ENCODE measurements at regions not wholly inside any gene's neighbourhood (a gene's known extent, or its start where the extent isn't known, plus 50 kb on each side); places are given as distances from the start of the nearest gene placed in this dataset.

DNA sequence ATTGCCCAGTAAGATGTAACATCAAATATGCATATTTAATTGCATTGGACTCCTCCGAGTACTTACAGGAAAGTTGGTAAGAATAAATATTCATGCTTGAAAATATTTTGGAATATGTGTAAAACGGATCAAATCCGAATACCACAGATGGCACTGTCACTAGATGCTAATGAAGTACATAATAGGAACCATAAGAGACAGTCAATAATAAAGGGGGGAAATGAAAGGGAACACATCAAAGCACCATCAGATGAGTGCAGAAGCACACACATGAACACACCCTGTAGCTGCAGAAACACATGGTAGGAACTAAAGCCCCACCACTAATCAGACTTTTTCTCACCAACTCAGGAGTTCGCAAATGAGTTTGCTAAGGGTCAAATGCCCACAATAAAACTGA lies 52.2 kb upstream of the PAGE5 start:
- Histone ChIP-seq H3K79me2 (ENCODE audit: insufficient read depth) (no peaks in the 10 kb centered on the region), H3K36me3 (replicated peaks in 1 of 2; ENCODE audit: control insufficient read depth in 1 of 2, insufficient read depth in 2 of 2, low read length in 1 of 2) (no peaks in the 10 kb centered on the region), H2AFZ (ENCODE audit: low read depth) (no peak overlapping the region), H3K4me1 (ENCODE audit: control insufficient read depth in 1 of 2, insufficient read depth in 2 of 2, low read depth in 1 of 2, low read length in 1 of 2) (no peaks in the 10 kb centered on the region), H3K27me3 (ENCODE audit: insufficient read depth) (no peaks in the 10 kb centered on the region), H3K9ac (no peak overlapping the region), H3K9me3 (no peaks in the 10 kb centered on the region), H3K4me2 (no peak overlapping the region), H3K9me2 (no peaks in the 10 kb centered on the region), H3K4me3 (ENCODE audit: low read depth in 2 of 2, low read length in 1 of 2) (no peak overlapping the region), H4K20me1 (ENCODE audit: insufficient read depth) (no peaks in the 10 kb centered on the region), H3F3A (replicated peaks; ENCODE audit: insufficient read depth) (no peaks in the 10 kb centered on the region), H3K27ac (ENCODE audit: low read depth in 2 of 2, low read length in 1 of 2) (no peak overlapping the region)
- WGBS (ENCODE audit: low lambda C conversion rate), result 49% methylated on average over 4 of the region's 4 CpGs
- no peak for TF ChIP-seq TEAD4 (IDR thresholded peaks at IDR 0.05; ENCODE audit: borderline replicate concordance, insufficient read depth)
- no peak for TF ChIP-seq NRF1 (IDR thresholded peaks at IDR 0.05; ENCODE audit: low read depth, low read length)
- no peak for TF ChIP-seq REST (IDR thresholded peaks at IDR 0.05; ENCODE audit: low read depth, low read length)
- no peak for TF ChIP-seq USF2 (IDR thresholded peaks at IDR 0.05; ENCODE audit: borderline replicate concordance, low read depth, low read length)
- TF ChIP-seq, protein P1, sequence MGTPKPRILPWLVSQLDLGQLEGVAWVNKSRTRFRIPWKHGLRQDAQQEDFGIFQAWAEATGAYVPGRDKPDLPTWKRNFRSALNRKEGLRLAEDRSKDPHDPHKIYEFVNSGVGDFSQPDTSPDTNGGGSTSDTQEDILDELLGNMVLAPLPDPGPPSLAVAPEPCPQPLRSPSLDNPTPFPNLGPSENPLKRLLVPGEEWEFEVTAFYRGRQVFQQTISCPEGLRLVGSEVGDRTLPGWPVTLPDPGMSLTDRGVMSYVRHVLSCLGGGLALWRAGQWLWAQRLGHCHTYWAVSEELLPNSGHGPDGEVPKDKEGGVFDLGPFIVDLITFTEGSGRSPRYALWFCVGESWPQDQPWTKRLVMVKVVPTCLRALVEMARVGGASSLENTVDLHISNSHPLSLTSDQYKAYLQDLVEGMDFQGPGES (IDR thresholded peaks at IDR 0.05; ENCODE audit: low read depth, low read length), result no peak
- TF ChIP-seq GATA2 (CRISPR knock-in tag; IDR thresholded peaks at IDR 0.05), result no peak
- TF ChIP-seq RFX5 (IDR thresholded peaks at IDR 0.05; ENCODE audit: low read length), result no peak
- no peak for TF ChIP-seq SMC3 (IDR thresholded peaks at IDR 0.05; ENCODE audit: low read depth, low read length)
- TF ChIP-seq ELF1 (IDR thresholded peaks at IDR 0.05), result no peak
- ChIA-PET POLR2A (no interaction called here), CTCF (interaction anchor here (1.1 kb wide), 1 partner anchor 16 kb away, joined by 3 read pairs; no protein-coding TSS in a partner anchor)
- DNase-seq, result no peak

DNA sequence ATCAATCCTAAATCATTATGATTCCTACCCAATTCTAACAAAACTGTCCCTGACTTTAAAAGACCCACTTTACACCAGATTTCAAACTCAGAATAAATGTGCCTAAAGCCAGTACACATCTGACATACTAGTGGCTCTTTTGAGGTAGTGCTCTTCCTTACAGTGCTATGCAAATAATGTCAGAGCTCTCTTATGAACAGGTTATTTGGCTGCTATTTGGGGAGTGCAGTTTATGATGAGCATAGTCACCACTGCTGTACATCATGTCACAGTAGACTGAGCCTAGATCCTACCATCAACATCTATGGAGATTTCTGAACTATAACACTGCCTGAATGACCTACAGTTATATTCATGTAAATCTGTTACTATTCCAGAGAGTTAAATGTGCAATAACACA lies 50.4 kb upstream of the PAGE5 start:
- no peak for TF ChIP-seq MEF2A (IDR thresholded peaks at IDR 0.05; ENCODE audit: borderline replicate concordance, low read depth)
- no peak for TF ChIP-seq REST (IDR thresholded peaks at IDR 0.05; ENCODE audit: low read depth, low read length)
- CTCF ChIA-PET, result no interaction called here

More for the DNA sequence above, 50.4 kb upstream of the PAGE5 start:
- Histone ChIP-seq H4K20me1 (ENCODE audit: insufficient read depth) (no peaks in the 10 kb centered on the region), H3K9ac (no peak overlapping the region), H3K36me3 (replicated peaks in 1 of 2; ENCODE audit: control insufficient read depth in 1 of 2, insufficient read depth in 2 of 2, low read length in 1 of 2) (no peaks in the 10 kb centered on the region), H3F3A (replicated peaks; ENCODE audit: insufficient read depth) (no peaks in the 10 kb centered on the region), H3K4me1 (ENCODE audit: control insufficient read depth in 1 of 2, insufficient read depth in 2 of 2, low read depth in 1 of 2, low read length in 1 of 2) (no peaks in the 10 kb centered on the region), H3K4me2 (no peak overlapping the region), H3K79me2 (ENCODE audit: insufficient read depth) (no peaks in the 10 kb centered on the region), H3K4me3 (ENCODE audit: low read depth in 2 of 2, low read length in 1 of 2) (no peak overlapping the region), H3K27ac (ENCODE audit: low read depth in 2 of 2, low read length in 1 of 2) (no peak overlapping the region), H3K27me3 (ENCODE audit: insufficient read depth) (no peaks in the 10 kb centered on the region), H3K9me3 (no peaks in the 10 kb centered on the region), H3K9me2 (no peaks in the 10 kb centered on the region), H2AFZ (ENCODE audit: low read depth) (no peak overlapping the region)
- DNase-seq, result no peak
- POLR2A ChIA-PET, result no interaction called here
